Pancreas (tissue), 10 donors: ENCODE measurements at regions not wholly inside any gene's neighbourhood (a gene's known extent, or its start where the extent isn't known, plus 50 kb on each side); places are given as distances from the start of the nearest gene placed in this dataset.

Source experiments
- ATAC-seq, 4 donors: fragments of 200-7000 bp; cut with Tn5 transposase; one replicate each; pipeline versions ENCODE4 v1.8.0 to v1.9.1; 2020; ENCODE audit warnings: mild to moderate bottlenecking in 4 of 4, moderate library complexity in 4 of 4
- DNase-seq, 6 donors: peaks; one replicate each; pipeline ENCODE4 v3.0.0-alpha.2; 2020
- FAIRE-seq: peaks from 2 replicates; lab custom pipeline; 2012; peaks lifted over from hg19 to GRCh38; lab: Jason Lieb, UNC
- H3K27ac ChIP-seq, 4 donors: fragments of 200-600 bp; sonication (generic); 1 replicate in 3 of 4; 2 replicates in 1 of 4; pipeline versions ENCODE4 v1.5.0 to v1.8.0; 2020
- H3K27me3 ChIP-seq, 4 donors: fragments of 200-600 bp; one replicate each; pipeline ENCODE4 v1.8.0; 2021
- H3K36me3 ChIP-seq, 3 donors: fragments of 200-600 bp; sonication (generic) in 1 of 3; one replicate each; pipeline versions ENCODE4 v1.5.0 to v1.8.0; 2020 to 2021
- H3K4me1 ChIP-seq, 3 donors: fragments of 200-600 bp; one replicate each; pipeline ENCODE4 v1.8.0; 2021
- H3K4me3 ChIP-seq, 4 donors: fragments of 200-600 bp; sonication (generic) in 2 of 4; one replicate each; pipeline versions ENCODE4 v1.5.0 to v1.8.0; 2020 to 2021
- H3K9me3 ChIP-seq, 4 donors: fragments of 200-600 bp; one replicate each; pipeline ENCODE4 v1.8.0; 2021
- WGBS, 2 donors: extraction: QIAGEN DNeasy Blood & Tissue Kit; methylation state at CpG; one replicate each; pipeline ENCODE4 v1.1.7; 2013; 5-methylcytosine and 5-hydroxymethylcytosine counted together
- intact Hi-C, 3 donors: fragments of 100-400 bp; cut with DNase I; formaldehyde crosslinking; loops; one replicate each; pipeline versions ENCODE4 v1.11.1 to v1.14.2; 2022
- TF ChIP-seq, protein P1 (sequence below), 4 donors: fragments of 200-600 bp; sonication (generic) in 3 of 4; IDR thresholded peaks; one replicate each; pipeline versions ENCODE4 v1.5.0 to v1.8.0; 2021; ENCODE audit warnings: antibody characterized with exemption in 4 of 4
- donor health status: healthy with polysubstance abuse.
- donor health status: DM: no; HTN: no; CAD: no; lungs with moderate emphysema.
- donor health status: DM: no; HTN: no; CAD: no.
- donor health status: control.
- donor health status: control.
- donor health status: Bipolar disorder and iron deficiency.
- donor health status: DM: yes; HTN: yes; CAD: no.
- donor health status: DM: no; HTN: no; CAD: no.
- donor health status: DM: no; HTN: no; CAD: no.
- donor health status: DM: yes; HTN: yes; CAD: no.

DNA sequence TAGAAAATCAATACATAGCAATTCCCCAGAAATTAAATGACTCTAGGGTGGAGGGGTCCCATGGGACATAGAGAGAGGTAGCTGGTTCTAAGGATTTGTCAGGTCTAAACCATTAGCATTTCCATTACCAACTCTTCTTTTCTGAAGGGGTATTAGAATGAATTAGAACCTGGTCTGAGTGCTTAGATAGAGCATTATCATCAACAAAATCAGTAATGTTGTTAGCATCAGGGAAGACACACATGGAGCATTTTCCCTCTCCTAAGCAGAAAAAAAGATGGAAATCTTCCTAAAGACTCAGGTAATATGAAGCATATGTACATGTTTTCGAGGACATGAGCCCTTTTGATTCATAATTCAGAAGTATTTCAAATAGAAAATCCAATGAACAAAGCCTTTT lies 984.4 kb upstream of the NCAM2 start:
- FAIRE-seq: no peak
- intact Hi-C loops: no loop called here
- H3K4me1 ChIP-seq: no peaks in the 10 kb centered on the region
- H3K36me3 ChIP-seq: no peaks in the 10 kb centered on the region
- 79 to 80% methylated on average over 1 of the region's 1 CpG for WGBS, 2 donors
- H3K27ac ChIP-seq: no peak overlapping the region
- ATAC-seq: no peak
- H3K27me3 ChIP-seq: no peaks in the 10 kb centered on the region
- DNase-seq: no peak
- H3K9me3 ChIP-seq: no peaks in the 10 kb centered on the region
- H3K4me3 ChIP-seq: no peak overlapping the region
- TF ChIP-seq, protein P1, sequence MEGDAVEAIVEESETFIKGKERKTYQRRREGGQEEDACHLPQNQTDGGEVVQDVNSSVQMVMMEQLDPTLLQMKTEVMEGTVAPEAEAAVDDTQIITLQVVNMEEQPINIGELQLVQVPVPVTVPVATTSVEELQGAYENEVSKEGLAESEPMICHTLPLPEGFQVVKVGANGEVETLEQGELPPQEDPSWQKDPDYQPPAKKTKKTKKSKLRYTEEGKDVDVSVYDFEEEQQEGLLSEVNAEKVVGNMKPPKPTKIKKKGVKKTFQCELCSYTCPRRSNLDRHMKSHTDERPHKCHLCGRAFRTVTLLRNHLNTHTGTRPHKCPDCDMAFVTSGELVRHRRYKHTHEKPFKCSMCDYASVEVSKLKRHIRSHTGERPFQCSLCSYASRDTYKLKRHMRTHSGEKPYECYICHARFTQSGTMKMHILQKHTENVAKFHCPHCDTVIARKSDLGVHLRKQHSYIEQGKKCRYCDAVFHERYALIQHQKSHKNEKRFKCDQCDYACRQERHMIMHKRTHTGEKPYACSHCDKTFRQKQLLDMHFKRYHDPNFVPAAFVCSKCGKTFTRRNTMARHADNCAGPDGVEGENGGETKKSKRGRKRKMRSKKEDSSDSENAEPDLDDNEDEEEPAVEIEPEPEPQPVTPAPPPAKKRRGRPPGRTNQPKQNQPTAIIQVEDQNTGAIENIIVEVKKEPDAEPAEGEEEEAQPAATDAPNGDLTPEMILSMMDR (IDR thresholded peaks at IDR 0.05): no peak

DNA sequence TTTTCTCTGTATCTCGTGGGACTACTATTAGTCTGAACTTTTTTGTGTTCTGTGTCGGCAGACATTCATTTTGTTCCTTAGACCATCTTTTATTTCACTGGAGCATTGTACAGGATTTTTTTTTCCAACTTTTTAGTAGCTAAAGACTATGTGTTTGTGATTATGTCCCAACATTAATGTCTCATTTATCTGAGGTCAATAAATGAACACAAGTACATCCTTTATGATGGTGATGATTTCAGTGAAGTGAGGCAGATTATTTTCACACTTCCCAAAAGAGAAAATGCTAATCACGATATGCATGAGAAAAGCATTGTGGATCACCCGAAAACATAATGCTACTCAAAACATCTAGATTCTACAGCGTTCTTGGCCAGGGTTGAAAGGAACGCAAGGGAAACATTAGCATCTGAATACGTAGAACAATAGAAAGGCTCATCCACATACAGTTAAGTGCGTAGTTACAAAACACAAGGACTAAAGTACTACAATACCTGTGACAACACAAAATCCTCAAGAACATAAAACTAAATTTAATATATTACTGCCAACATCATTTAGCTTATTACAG lies 981.7 kb upstream of the NCAM2 start:
- DNase-seq (no peak), ATAC-seq (no peak), FAIRE-seq (no peak)
- Histone ChIP-seq H3K36me3 (no peaks in the 10 kb centered on the region), H3K27me3 (no peaks in the 10 kb centered on the region), H3K9me3 (no peaks in the 10 kb centered on the region), H3K4me1 (no peaks in the 10 kb centered on the region), H3K27ac (no peak overlapping the region), H3K4me3 (no peak overlapping the region)
- intact Hi-C loops: no loop called here
- TF ChIP-seq, protein P1 (IDR thresholded peaks at IDR 0.05): no peak
- WGBS, 2 donors: 79% methylated on average over 8 of the region's 8 CpGs

DNA sequence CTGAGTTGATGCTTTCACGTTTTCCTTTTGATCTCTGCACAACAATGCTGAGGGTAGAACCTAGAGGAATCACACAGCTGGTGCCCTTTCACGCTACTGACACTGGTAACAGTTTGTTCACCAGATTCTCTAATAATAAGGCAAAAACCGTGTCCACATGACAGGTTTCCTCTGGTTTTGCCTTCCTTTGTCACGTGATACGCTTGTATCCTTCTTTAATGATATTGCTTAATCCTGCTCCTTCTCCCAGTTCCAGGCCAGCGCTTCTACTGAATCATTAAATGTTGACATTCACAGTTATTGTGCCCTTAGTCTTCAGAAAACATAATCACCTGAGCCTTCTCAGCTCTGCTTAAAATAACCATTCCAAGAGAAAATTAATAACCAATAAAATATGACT lies 978.2 kb upstream of the NCAM2 start:
- intact Hi-C loops: no loop called here
- FAIRE-seq: no peak

DNA sequence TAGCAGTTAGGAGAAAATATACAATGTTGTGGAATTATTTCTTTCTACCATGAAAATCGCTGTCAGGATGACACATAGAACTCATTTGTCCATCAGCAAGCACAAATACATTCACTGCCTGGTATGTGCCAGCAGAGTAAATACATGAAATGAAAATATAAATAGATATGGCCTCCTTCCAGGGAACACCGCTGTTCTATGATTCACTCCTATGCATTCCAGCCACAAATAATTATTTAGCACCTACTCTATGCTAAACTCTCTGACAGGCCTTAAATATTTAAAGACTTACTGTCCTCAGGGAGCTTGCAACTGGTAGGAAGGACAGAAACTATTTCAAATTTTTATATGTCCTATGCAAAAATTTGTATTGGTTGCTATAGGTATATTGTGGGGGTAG lies 975.0 kb upstream of the NCAM2 start:
- WGBS, 2 donors: 54 to 70% methylated on average over 2 of the region's 2 CpGs
- Histone ChIP-seq H3K4me3 (no peak overlapping the region), H3K9me3 (no peaks in the 10 kb centered on the region), H3K4me1 (no peaks in the 10 kb centered on the region), H3K27me3 (no peaks in the 10 kb centered on the region), H3K27ac (no peak overlapping the region), H3K36me3 (no peaks in the 10 kb centered on the region)
- DNase-seq (no peak), ATAC-seq (no peak), FAIRE-seq (no peak)
- intact Hi-C loops: no loop called here
- TF ChIP-seq, protein P1 (IDR thresholded peaks at IDR 0.05): no peak

More for the DNA sequence above, 978.2 kb upstream of the NCAM2 start:
- H3K27ac ChIP-seq: no peak overlapping the region
- 71 to 73% methylated on average over 6 of the region's 6 CpGs for WGBS, 2 donors
- TF ChIP-seq, protein P1 (IDR thresholded peaks at IDR 0.05): no peak
- ATAC-seq (no peak), DNase-seq (no peak)
- no peaks in the 10 kb centered on the region for H3K9me3 ChIP-seq
- H3K4me1 ChIP-seq: no peaks in the 10 kb centered on the region
- no peaks in the 10 kb centered on the region for H3K36me3 ChIP-seq
- H3K27me3 ChIP-seq: no peaks in the 10 kb centered on the region
- no peak overlapping the region for H3K4me3 ChIP-seq

DNA sequence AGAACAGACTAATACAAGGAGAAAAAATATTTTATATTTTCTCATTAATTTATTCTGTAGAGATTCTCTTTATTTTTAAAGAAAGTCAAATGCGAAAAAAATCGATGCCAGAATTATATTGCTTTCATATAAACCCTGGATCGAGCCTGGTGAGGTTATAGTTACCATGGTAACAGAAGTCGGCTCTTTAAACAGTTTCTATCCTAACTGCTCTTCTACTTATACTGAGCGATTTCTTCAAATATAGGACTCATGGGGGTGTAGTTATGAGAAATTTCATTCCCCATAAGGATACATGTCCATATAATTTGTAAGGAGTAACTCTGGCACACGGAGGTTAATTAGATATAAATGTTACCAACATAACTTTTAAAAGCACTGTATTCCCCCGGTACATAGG lies 973.5 kb upstream of the NCAM2 start:
- Histone ChIP-seq H3K4me3 (no peak overlapping the region), H3K27me3 (no peaks in the 10 kb centered on the region), H3K9me3 (no peaks in the 10 kb centered on the region), H3K27ac (no peak overlapping the region), H3K4me1 (no peaks in the 10 kb centered on the region), H3K36me3 (no peaks in the 10 kb centered on the region)
- ATAC-seq (no peak), FAIRE-seq (no peak), DNase-seq (no peak)
- intact Hi-C loops: no loop called here
- TF ChIP-seq, protein P1 (IDR thresholded peaks at IDR 0.05): no peak
- WGBS, 2 donors: 83 to 89% methylated on average over 7 of the region's 7 CpGs
